ENCODE measurements at regions not wholly inside any gene's neighbourhood (a gene's known extent, or its start where the extent isn't known, plus 50 kb on each side); places are given as distances from the start of the nearest gene placed in this dataset.

DNA sequence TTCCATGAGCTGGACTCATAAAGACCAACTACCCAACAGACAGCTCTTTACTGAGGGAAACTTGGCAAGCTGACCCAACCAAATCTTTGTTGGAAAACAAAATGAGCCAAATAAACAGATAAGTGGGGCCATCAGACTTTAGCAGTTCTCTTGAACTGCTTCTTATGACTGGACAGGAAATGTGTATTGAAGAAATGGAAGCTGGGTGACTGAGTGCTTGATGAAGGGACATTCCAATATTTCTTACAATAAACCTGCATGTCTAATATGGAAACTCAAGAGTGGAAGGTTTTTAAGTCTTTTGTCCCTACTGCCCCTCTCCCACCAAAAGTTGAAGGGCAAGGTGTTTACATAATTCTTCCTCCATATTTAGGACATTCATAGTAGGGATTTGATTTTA, 218.8 kb upstream of the NR4A3 start:
- TF ChIP-seq POLR2A (IDR thresholded peaks at IDR 0.05) = no peak
- TF ChIP-seq, protein P1, sequence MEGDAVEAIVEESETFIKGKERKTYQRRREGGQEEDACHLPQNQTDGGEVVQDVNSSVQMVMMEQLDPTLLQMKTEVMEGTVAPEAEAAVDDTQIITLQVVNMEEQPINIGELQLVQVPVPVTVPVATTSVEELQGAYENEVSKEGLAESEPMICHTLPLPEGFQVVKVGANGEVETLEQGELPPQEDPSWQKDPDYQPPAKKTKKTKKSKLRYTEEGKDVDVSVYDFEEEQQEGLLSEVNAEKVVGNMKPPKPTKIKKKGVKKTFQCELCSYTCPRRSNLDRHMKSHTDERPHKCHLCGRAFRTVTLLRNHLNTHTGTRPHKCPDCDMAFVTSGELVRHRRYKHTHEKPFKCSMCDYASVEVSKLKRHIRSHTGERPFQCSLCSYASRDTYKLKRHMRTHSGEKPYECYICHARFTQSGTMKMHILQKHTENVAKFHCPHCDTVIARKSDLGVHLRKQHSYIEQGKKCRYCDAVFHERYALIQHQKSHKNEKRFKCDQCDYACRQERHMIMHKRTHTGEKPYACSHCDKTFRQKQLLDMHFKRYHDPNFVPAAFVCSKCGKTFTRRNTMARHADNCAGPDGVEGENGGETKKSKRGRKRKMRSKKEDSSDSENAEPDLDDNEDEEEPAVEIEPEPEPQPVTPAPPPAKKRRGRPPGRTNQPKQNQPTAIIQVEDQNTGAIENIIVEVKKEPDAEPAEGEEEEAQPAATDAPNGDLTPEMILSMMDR (IDR thresholded peaks at IDR 0.05) = no peak
- TF ChIP-seq EP300 (IDR thresholded peaks at IDR 0.05) = no peak
